HG02798 (cell line): ENCODE measurements at regions not wholly inside any gene's neighbourhood (a gene's known extent, or its start where the extent isn't known, plus 50 kb on each side); places are given as distances from the start of the nearest gene placed in this dataset.

Experiments
- ATAC-seq: cut with Tn5 transposase; IDR thresholded peaks from one replicate; pipeline ENCODE4 v1.9.1; 2021; ENCODE audit warnings: mild to moderate bottlenecking; ENCODE audit not compliant: unreplicated experiment, poor library complexity

DNA sequence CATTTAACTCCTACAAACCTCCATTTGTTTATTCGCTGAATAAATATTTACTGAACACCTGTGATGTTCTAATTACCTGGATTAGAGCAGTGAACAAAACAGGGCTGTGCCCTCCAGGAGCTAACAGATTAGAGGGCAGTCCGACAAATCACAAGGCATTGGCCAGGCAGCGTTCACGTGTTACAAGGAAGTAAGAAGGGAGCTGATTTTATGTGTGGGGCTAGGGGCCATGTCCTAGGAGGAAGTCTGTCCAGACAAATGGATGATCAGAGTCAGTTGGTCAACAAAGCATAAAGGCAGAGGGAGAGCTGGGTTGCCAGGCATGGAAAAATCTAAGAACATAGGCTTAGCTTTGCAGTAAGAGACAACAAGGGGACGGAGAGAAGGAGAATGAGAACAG is 57.3 kb upstream of the BACE2 start:
- no peak for ATAC-seq

GRCh38 chr21:41111681-41112080 is 56.3 kb upstream of the BACE2 start:
- no peak for ATAC-seq

GRCh38 chr21:41112740-41113692 is 54.9 kb upstream of the BACE2 start:
- no peak for ATAC-seq

- ATAC-seq = no peak
These were observed 52.1 kb upstream of the BACE2 start for GRCh38 chr21:41115851-41116250.
